HEK293 (cell line): ENCODE measurements at regions not wholly inside any gene's neighbourhood (a gene's known extent, or its start where the extent isn't known, plus 50 kb on each side); places are given as distances from the start of the nearest gene placed in this dataset.

Experiments used
- BCL11A ChIP-seq: fragments of 450-650 bp; formaldehyde crosslinking; IDR thresholded peaks from 2 replicates; pipeline ENCODE4 v1.5.1; 2016; ENCODE audit warnings: low read depth, missing biosample characterization, missing genetic modification characterization
- CTCF ChIP-seq: fragments of 450-650 bp; formaldehyde crosslinking; IDR thresholded peaks from 2 replicates; pipeline ENCODE4 v1.5.1; 2016; ENCODE audit warnings: missing biosample characterization, missing genetic modification characterization
- HOXA7 ChIP-seq: sonication (generic); formaldehyde crosslinking; IDR thresholded peaks from 2 replicates; pipeline ENCODE4 v1.8.1; 2022; ENCODE audit warnings: missing genetic modification reagents, borderline replicate concordance
- INSM2 ChIP-seq: fragments of 450-650 bp; formaldehyde crosslinking; IDR thresholded peaks from 2 replicates; pipeline ENCODE4 v1.5.1; 2016; ENCODE audit warnings: missing biosample characterization, missing genetic modification characterization
- REST ChIP-seq: fragments of 450-650 bp; formaldehyde crosslinking; IDR thresholded peaks from 2 replicates; pipeline ENCODE4 v1.5.1; 2016; ENCODE audit warnings: missing biosample characterization, missing genetic modification characterization
- SP2 ChIP-seq: fragments of 450-650 bp; formaldehyde crosslinking; IDR thresholded peaks from 2 replicates; pipeline ENCODE4 v1.5.1; 2016; ENCODE audit warnings: missing biosample characterization, missing genetic modification characterization
- TCF7L2 ChIP-seq: IDR thresholded peaks from 2 replicates; pipeline ENCODE4 v1.6.1; 2011; ENCODE audit warnings: low read depth, mild to moderate bottlenecking, inconsistent platforms, low read length, moderate library complexity, borderline replicate concordance
- ZBTB20 ChIP-seq: fragments of 450-650 bp; formaldehyde crosslinking; IDR thresholded peaks from 2 replicates; pipeline ENCODE4 v1.5.1; 2016; ENCODE audit warnings: missing biosample characterization, missing genetic modification characterization
- ZNF10 ChIP-seq: fragments of 450-650 bp; formaldehyde crosslinking; IDR thresholded peaks from 2 replicates; pipeline ENCODE4 v1.5.1; 2017; ENCODE audit warnings: missing biosample characterization, missing genetic modification characterization
- ZNF148 ChIP-seq: fragments of 450-650 bp; formaldehyde crosslinking; IDR thresholded peaks from 2 replicates; pipeline ENCODE4 v1.5.0; 2017; ENCODE audit warnings: missing biosample characterization, missing genetic modification characterization, borderline replicate concordance
- ZNF311 ChIP-seq: fragments of 450-650 bp; formaldehyde crosslinking; IDR thresholded peaks from 2 replicates; pipeline ENCODE4 v1.5.1; 2017; ENCODE audit warnings: missing biosample characterization, missing genetic modification characterization, borderline replicate concordance
- ZNF785 ChIP-seq: fragments of 450-650 bp; formaldehyde crosslinking; IDR thresholded peaks from 2 replicates; pipeline ENCODE4 v1.5.1; 2016; ENCODE audit warnings: missing biosample characterization, missing genetic modification characterization

- TF ChIP-seq BCL11A (tag by site-specific recombination) (no peak), CTCF (tag by site-specific recombination) (no peak), SP2 (tag by site-specific recombination) (no peak), ZNF148 (tag by site-specific recombination) (no peak), INSM2 (tag by site-specific recombination) (no peak), HOXA7 (CRISPR knock-in tag) (no peak), ZBTB20 (tag by site-specific recombination) (no peak), ZNF311 (tag by site-specific recombination) (no peak), ZNF10 (tag by site-specific recombination) (no peak), TCF7L2 (no peak), REST (no peak), ZNF785 (tag by site-specific recombination) (no peak)
Measured at GRCh38 chr14:66000766-66001165, 485.4 kb upstream of the CCDC196 start.
